Thoracic aorta (tissue), 2 donors: ENCODE measurements at regions not wholly inside any gene's neighbourhood (a gene's known extent, or its start where the extent isn't known, plus 50 kb on each side); places are given as distances from the start of the nearest gene placed in this dataset.

Experiments
- ATAC-seq: fragments of 150-250 bp; one replicate; pipeline ENCODE4 v1.8.0; 2017; ENCODE audit warnings: low read depth; ENCODE audit not compliant: insufficient number of reproducible peaks, low FRiP score
- DNase-seq: peaks from one replicate; pipeline ENCODE4 v3.0.0-alpha.2; 2020; ENCODE audit warnings: low spot score
- H3K27ac ChIP-seq, 2 donors: fragments of 200-600 bp; sonication (generic); 1 replicate in 1 of 2; 2 replicates in 1 of 2; pipeline ENCODE4 v1.5.1; 2016; ENCODE audit warnings: mild to moderate bottlenecking in 2 of 2, moderate library complexity in 2 of 2
- H3K27me3 ChIP-seq: fragments of 200-600 bp; sonication (generic); replicated peaks from 2 replicates; pipeline ENCODE4 v1.6.0; 2016; ENCODE audit warnings: mild to moderate bottlenecking; ENCODE audit not compliant: insufficient read depth
- H3K36me3 ChIP-seq: fragments of 200-600 bp; sonication (generic); one replicate; pipeline ENCODE4 v1.5.1; 2016
- H3K4me1 ChIP-seq, 2 donors: fragments of 200-600 bp; sonication (generic); 1 replicate in 1 of 2; 2 replicates in 1 of 2; pipeline versions ENCODE4 v1.5.1 to v1.6.0; 2016; ENCODE audit warnings: low read depth in 2 of 2, mild to moderate bottlenecking in 1 of 2; ENCODE audit not compliant: control insufficient read depth in 1 of 2
- H3K4me3 ChIP-seq: fragments of 200-600 bp; sonication (generic); 2 replicates; pipeline ENCODE4 v1.5.1; 2016; ENCODE audit warnings: mild to moderate bottlenecking
- H3K9me3 ChIP-seq: fragments of 200-600 bp; sonication (generic); 2 replicates; pipeline ENCODE4 v1.5.1; 2016
- TF ChIP-seq, protein P1 (sequence below): fragments of 200-600 bp; sonication (generic); IDR thresholded peaks from one replicate; pipeline ENCODE4 v1.5.1; 2019; ENCODE audit warnings: antibody characterized with exemption

DNA sequence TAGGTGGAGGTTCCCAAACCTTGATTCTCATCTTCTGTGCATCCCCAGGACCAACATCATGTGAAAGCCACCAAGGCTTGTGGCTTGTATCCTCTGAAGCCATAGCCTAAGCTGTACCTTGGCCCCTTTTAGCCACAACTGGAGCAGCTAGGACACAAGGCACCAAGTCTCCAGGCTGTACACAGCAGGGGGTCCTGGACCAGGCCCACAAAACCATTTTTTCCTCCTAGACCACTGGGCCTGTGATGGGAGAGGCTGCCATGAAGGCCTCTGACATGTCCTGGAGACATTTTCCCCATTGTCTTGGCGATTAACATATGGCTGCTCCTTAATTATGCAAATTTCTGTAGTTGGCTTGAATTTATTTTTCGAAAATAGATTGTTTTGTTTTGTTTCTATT, 114.8 kb upstream of the LAMA2 start:
- no peak overlapping the region for H3K27ac ChIP-seq
- H3K36me3 ChIP-seq = no peaks in the 10 kb centered on the region
- H3K4me1 ChIP-seq = no peaks in the 10 kb centered on the region
- DNase-seq = no peak
- H3K9me3 ChIP-seq = no peaks in the 10 kb centered on the region
- no peak overlapping the region for H3K4me3 ChIP-seq
- TF ChIP-seq, protein P1, sequence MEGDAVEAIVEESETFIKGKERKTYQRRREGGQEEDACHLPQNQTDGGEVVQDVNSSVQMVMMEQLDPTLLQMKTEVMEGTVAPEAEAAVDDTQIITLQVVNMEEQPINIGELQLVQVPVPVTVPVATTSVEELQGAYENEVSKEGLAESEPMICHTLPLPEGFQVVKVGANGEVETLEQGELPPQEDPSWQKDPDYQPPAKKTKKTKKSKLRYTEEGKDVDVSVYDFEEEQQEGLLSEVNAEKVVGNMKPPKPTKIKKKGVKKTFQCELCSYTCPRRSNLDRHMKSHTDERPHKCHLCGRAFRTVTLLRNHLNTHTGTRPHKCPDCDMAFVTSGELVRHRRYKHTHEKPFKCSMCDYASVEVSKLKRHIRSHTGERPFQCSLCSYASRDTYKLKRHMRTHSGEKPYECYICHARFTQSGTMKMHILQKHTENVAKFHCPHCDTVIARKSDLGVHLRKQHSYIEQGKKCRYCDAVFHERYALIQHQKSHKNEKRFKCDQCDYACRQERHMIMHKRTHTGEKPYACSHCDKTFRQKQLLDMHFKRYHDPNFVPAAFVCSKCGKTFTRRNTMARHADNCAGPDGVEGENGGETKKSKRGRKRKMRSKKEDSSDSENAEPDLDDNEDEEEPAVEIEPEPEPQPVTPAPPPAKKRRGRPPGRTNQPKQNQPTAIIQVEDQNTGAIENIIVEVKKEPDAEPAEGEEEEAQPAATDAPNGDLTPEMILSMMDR = no peak
- H3K27me3 ChIP-seq = no peaks in the 10 kb centered on the region
- no peak for ATAC-seq

DNA sequence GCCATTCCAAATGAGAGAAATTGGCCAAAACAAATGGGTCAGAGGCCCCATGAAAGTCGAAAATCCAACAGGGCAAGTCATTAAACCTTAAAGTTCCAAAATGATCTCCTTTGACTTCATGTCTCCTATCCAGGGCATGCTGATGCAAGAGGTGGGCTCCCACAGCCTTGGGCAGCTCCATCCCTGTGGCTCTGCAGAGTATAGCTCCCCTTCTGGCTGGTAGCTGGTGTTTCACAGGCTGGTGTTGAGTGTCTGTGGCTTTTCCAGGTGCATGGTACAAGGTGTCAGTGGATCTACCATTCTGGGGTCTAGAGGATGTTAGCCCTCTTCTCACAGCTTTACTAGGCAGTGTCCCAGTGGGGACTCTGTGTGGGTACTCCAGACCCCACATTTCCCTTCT, 115.2 kb upstream of the LAMA2 start:
- Histone ChIP-seq H3K4me3 (no peak overlapping the region), H3K27me3 (no peaks in the 10 kb centered on the region), H3K9me3 (no peaks in the 10 kb centered on the region), H3K4me1 (no peaks in the 10 kb centered on the region), H3K36me3 (no peaks in the 10 kb centered on the region), H3K27ac (no peak overlapping the region)
- TF ChIP-seq, protein P1 = no peak
- DNase-seq (no peak), ATAC-seq (no peak)

DNA sequence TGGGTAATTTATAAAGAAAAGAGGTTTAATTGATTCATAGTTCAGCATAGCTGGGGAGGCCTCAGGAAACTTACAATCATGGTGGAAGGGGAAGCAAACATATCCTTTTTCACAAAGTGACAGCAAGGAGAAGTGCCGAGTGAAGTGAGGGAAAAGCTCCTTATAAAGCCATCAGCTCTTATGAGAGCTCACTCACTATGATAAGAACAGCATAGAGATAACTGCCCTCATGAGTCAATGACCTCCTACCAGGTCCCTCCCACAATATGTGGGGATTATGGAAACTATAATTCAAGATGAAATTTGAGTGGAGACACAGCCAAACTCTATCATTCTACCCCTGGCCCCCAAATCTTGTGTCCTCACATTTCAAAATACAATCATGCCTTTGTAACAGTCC, 115.8 kb upstream of the LAMA2 start:
- H3K4me3 ChIP-seq = no peak overlapping the region
- DNase-seq (no peak), ATAC-seq (no peak)
- no peaks in the 10 kb centered on the region for H3K27me3 ChIP-seq
- no peaks in the 10 kb centered on the region for H3K36me3 ChIP-seq
- H3K9me3 ChIP-seq = no peaks in the 10 kb centered on the region
- no peaks in the 10 kb centered on the region for H3K4me1 ChIP-seq
- TF ChIP-seq, protein P1 = no peak
- H3K27ac ChIP-seq = no peak overlapping the region

- no peak for ATAC-seq
- DNase-seq = no peak
- TF ChIP-seq, protein P1 = no peak
Measured at GRCh38 chr6:128763599-128764300, 119.2 kb upstream of the LAMA2 start.

DNA sequence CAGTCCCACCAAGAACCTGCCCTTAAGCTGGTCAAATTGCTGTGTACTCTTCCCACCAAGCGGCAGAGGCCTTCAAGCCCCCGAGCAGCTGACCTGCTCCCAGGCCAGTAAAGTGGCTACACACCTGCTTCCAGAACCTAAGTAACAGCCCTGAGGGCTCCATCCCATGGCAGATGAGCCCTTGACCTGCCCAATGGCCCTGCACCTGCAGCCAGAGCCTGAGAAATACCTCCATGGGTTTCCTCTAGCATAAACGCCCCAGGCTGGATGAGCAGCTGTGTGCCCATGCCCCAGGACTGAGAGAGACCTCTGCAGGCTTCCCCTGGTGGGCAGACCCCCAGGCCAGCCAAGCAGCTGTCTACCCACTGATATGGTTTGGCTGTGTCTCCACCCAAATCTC, 123.0 kb upstream of the LAMA2 start:
- no peak overlapping the region for H3K4me3 ChIP-seq
- H3K9me3 ChIP-seq = no peaks in the 10 kb centered on the region
- H3K27ac ChIP-seq = no peak overlapping the region
- no peaks in the 10 kb centered on the region for H3K27me3 ChIP-seq
- H3K36me3 ChIP-seq = no peaks in the 10 kb centered on the region
- DNase-seq (no peak), ATAC-seq (no peak)
- no peaks in the 10 kb centered on the region for H3K4me1 ChIP-seq
- TF ChIP-seq, protein P1 = no peak

More at GRCh38 chr6:128763599-128764300, 119.2 kb upstream of the LAMA2 start:
- Histone ChIP-seq H3K4me3 (no peak overlapping the region), H3K9me3 (no peaks in the 10 kb centered on the region), H3K27ac (no peak overlapping the region), H3K27me3 (no peaks in the 10 kb centered on the region), H3K36me3 (no peaks in the 10 kb centered on the region), H3K4me1 (no peaks in the 10 kb centered on the region)
